Loucy (cell line): ENCODE measurements at regions not wholly inside any gene's neighbourhood (a gene's known extent, or its start where the extent isn't known, plus 50 kb on each side); places are given as distances from the start of the nearest gene placed in this dataset.

Source experiments
- H2AFZ ChIP-seq: fragments of 200-600 bp; sonication (generic); 2 replicates; pipeline ENCODE4 v1.6.0; 2016; ENCODE audit warnings: antibody characterized with exemption, mild to moderate bottlenecking, low read length, moderate library complexity
- H3F3A ChIP-seq: fragments of 200-600 bp; 2 replicates; pipeline ENCODE4 v1.6.0; 2016; ENCODE audit warnings: antibody characterized with exemption, low read depth, mild to moderate bottlenecking
- H3K27me3 ChIP-seq: fragments of 200-600 bp; sonication (generic); 2 replicates; pipeline ENCODE4 v1.6.1; 2014; ENCODE audit warnings: low read length, mild to moderate bottlenecking; ENCODE audit not compliant: insufficient read depth, poor library complexity, severe bottlenecking
- H3K36me3 ChIP-seq: fragments of 200-600 bp; sonication (generic); 2 replicates; pipeline ENCODE4 v1.6.1; 2016; ENCODE audit warnings: low read length; ENCODE audit not compliant: insufficient read depth
- H3K4me1 ChIP-seq: fragments of 200-600 bp; sonication (generic); 2 replicates; pipeline ENCODE4 v1.5.1; 2014; ENCODE audit warnings: low read length, mild to moderate bottlenecking; ENCODE audit not compliant: insufficient read depth, poor library complexity, severe bottlenecking
- H3K4me2 ChIP-seq: fragments of 200-600 bp; sonication (generic); 2 replicates; pipeline ENCODE4 v1.6.0; 2014; ENCODE audit warnings: antibody characterized with exemption, low read length, low read depth, mild to moderate bottlenecking; ENCODE audit not compliant: poor library complexity, severe bottlenecking
- H3K4me3 ChIP-seq: fragments of 200-600 bp; sonication (generic); 2 replicates; pipeline ENCODE4 v1.5.1; 2014; ENCODE audit warnings: low read length, mild to moderate bottlenecking, mixed read lengths; ENCODE audit not compliant: poor library complexity, severe bottlenecking
- H3K79me2 ChIP-seq: fragments of 200-600 bp; sonication (generic); 2 replicates; pipeline ENCODE4 v1.6.1; 2014; ENCODE audit warnings: low read length; ENCODE audit not compliant: insufficient read depth
- H3K9ac ChIP-seq: fragments of 200-600 bp; sonication (generic); 2 replicates; pipeline ENCODE4 v1.6.0; 2014; ENCODE audit warnings: mild to moderate bottlenecking, low read depth, low read length, moderate library complexity; ENCODE audit not compliant: poor library complexity, severe bottlenecking
- H3K9me2 ChIP-seq: fragments of 200-600 bp; sonication (generic); replicated peaks from 2 replicates; pipeline ENCODE4 v1.6.1; 2016; ENCODE audit warnings: low read depth, low read length, mixed read lengths
- H3K9me3 ChIP-seq: fragments of 200-600 bp; sonication (generic); 2 replicates; pipeline ENCODE4 v1.6.1; 2014; ENCODE audit warnings: mild to moderate bottlenecking, antibody characterized with exemption, low read length, low read depth; ENCODE audit not compliant: insufficient read depth
- H4K20me1 ChIP-seq: fragments of 200-600 bp; sonication (generic); 2 replicates; pipeline ENCODE4 v1.6.0; 2014; ENCODE audit warnings: antibody characterized with exemption, low read length, mild to moderate bottlenecking; ENCODE audit not compliant: insufficient read depth, poor library complexity, severe bottlenecking
- EZH2phosphoT487 ChIP-seq: fragments of 200-600 bp; IDR thresholded peaks from 2 replicates; pipeline ENCODE4 v1.6.1; 2018; ENCODE audit warnings: antibody characterized with exemption, mild to moderate bottlenecking, moderate library complexity, borderline replicate concordance
- TF ChIP-seq, protein P1 (sequence below): fragments of 200-600 bp; sonication (generic); conservative IDR thresholded peaks from 2 replicates; pipeline ENCODE4 v1.5.1; 2014; ENCODE audit warnings: mild to moderate bottlenecking, antibody characterized with exemption, low read length

DNA sequence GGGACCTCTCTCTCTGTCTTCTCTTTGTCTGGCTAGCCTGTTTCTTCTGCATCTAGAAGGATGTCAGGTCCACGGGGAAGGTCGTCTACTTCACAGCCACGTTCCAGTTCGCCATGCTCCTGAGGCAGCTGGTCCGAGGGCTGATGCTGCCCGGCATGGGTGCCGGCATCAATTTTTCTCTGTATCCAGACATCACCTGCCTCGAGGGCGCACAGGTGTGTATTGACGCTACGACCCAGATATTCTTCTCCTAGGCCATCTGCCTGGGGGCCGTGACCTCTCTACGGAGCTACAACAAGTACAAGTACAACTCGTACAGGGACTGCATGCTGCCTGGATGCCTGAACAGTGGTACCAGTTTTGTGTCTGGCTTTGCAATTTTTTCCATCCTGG is 841.6 kb upstream of the TMPRSS15 start:
- no peaks in the 10 kb centered on the region for H3K27me3 ChIP-seq
- no peak overlapping the region for H3K4me3 ChIP-seq
- no peaks in the 10 kb centered on the region for H3K9me3 ChIP-seq
- no peaks in the 10 kb centered on the region for H3K36me3 ChIP-seq
- H3K9ac ChIP-seq, result no peak overlapping the region
- H4K20me1 ChIP-seq, result peaks cover 2% of the 10 kb centered on the region
- H3K4me1 ChIP-seq, result no peaks in the 10 kb centered on the region
- H2AFZ ChIP-seq, result no peak overlapping the region
- H3K4me2 ChIP-seq, result no peak overlapping the region
- TF ChIP-seq, protein P1, sequence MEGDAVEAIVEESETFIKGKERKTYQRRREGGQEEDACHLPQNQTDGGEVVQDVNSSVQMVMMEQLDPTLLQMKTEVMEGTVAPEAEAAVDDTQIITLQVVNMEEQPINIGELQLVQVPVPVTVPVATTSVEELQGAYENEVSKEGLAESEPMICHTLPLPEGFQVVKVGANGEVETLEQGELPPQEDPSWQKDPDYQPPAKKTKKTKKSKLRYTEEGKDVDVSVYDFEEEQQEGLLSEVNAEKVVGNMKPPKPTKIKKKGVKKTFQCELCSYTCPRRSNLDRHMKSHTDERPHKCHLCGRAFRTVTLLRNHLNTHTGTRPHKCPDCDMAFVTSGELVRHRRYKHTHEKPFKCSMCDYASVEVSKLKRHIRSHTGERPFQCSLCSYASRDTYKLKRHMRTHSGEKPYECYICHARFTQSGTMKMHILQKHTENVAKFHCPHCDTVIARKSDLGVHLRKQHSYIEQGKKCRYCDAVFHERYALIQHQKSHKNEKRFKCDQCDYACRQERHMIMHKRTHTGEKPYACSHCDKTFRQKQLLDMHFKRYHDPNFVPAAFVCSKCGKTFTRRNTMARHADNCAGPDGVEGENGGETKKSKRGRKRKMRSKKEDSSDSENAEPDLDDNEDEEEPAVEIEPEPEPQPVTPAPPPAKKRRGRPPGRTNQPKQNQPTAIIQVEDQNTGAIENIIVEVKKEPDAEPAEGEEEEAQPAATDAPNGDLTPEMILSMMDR, result no peak
- TF ChIP-seq EZH2phosphoT487, result no peak
- H3F3A ChIP-seq, result no peaks in the 10 kb centered on the region
- no peaks in the 10 kb centered on the region for H3K79me2 ChIP-seq
- no peaks in the 10 kb centered on the region for H3K9me2 ChIP-seq

- TF ChIP-seq EZH2phosphoT487, result no peak
- TF ChIP-seq, protein P1, result no peak
- Histone ChIP-seq H3K9me2 (no peaks in the 10 kb centered on the region), H3F3A (no peaks in the 10 kb centered on the region), H3K36me3 (no peaks in the 10 kb centered on the region), H3K9me3 (no peaks in the 10 kb centered on the region), H3K27me3 (no peaks in the 10 kb centered on the region), H3K4me3 (no peak overlapping the region), H3K9ac (no peak overlapping the region), H2AFZ (no peak overlapping the region), H4K20me1 (no peaks in the 10 kb centered on the region), H3K4me2 (no peak overlapping the region), H3K79me2 (no peaks in the 10 kb centered on the region), H3K4me1 (no peaks in the 10 kb centered on the region)
Measured at GRCh38 chr21:19246018-19246417, 842.4 kb upstream of the TMPRSS15 start.

DNA sequence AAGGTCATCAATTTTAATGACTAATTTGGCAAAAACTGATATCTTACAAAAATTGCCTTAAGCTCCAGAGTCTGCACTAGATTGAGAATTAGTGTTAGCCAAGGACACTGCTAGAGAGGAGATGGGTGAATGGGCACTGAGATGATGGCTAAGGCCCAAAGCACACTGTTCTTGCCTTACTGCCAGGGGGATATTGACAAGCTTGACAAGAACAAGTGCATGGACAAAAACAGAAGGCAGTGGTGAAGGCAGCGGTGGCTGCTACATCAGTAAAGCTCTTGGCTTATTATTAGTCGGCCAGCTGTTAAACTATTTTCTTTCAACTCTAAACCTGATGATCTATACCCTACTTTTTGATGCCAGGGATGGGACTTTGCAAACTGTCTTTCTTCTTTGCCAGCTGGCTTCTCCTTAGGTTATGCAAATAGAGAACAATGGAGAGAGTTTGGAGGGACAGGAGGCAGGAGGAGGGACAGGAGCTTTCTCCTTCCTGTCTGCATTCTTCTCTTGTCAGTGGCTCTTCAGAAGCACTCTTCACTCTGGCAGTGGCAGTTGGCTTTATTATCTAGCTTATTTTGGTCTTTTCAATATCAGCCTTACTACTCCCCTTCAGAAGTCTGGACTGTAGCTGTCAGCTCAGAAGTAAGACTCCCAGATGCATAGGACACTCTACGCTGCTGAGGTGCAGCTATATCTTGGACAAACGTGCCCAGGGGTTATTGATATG is 853.5 kb upstream of the TMPRSS15 start:
- Histone ChIP-seq H3K36me3 (no peaks in the 10 kb centered on the region), H4K20me1 (no peaks in the 10 kb centered on the region), H3F3A (no peaks in the 10 kb centered on the region), H3K9ac (no peak overlapping the region), H3K4me2 (no peak overlapping the region), H2AFZ (no peak overlapping the region), H3K9me3 (no peaks in the 10 kb centered on the region), H3K9me2 (no peaks in the 10 kb centered on the region), H3K4me3 (no peak overlapping the region), H3K27me3 (no peaks in the 10 kb centered on the region), H3K79me2 (no peaks in the 10 kb centered on the region), H3K4me1 (no peaks in the 10 kb centered on the region)
- TF ChIP-seq EZH2phosphoT487, result no peak
- TF ChIP-seq, protein P1, result no peak
